HEK293T (cell line): ENCODE measurements at regions not wholly inside any gene's neighbourhood (a gene's known extent, or its start where the extent isn't known, plus 50 kb on each side); places are given as distances from the start of the nearest gene placed in this dataset.

Experiments used
- CTCF ChIA-PET: fragments of 350-600 bp; formaldehyde crosslinking; extraction: SDS; loops from one replicate; lab custom pipeline; 2021; ENCODE audit warnings: antibody characterized with exemption, inconsistent platforms; lab: Yijun Ruan, JAX
- POLR2A ChIA-PET: fragments of 350-600 bp; formaldehyde crosslinking; extraction: SDS; loops from one replicate; lab custom pipeline; 2020; ENCODE audit warnings: antibody characterized with exemption, inconsistent platforms; lab: Yijun Ruan, JAX
- DNase-seq: peaks from one replicate; pipeline ENCODE4 v3.0.0; 2012; ENCODE audit warnings: mixed read lengths; ENCODE audit errors: extremely low spot score
- ARNT ChIP-seq: fragments of 450-650 bp; IDR thresholded peaks from 2 replicates; pipeline ENCODE4 v1.6.1; 2017; ENCODE audit warnings: mild to moderate bottlenecking
- BHLHE40 ChIP-seq: fragments of 450-650 bp; IDR thresholded peaks from 2 replicates; pipeline ENCODE4 v1.6.1; 2016; ENCODE audit warnings: mild to moderate bottlenecking, moderate library complexity, borderline replicate concordance
- CTBP1 ChIP-seq: fragments of 450-650 bp; IDR thresholded peaks from 2 replicates; pipeline ENCODE4 v1.6.1; 2016; ENCODE audit warnings: borderline replicate concordance
- ELF4 ChIP-seq: fragments of 450-650 bp; IDR thresholded peaks from 2 replicates; pipeline ENCODE4 v1.6.1; 2017; ENCODE audit warnings: antibody characterized with exemption
- FOXA1 ChIP-seq: fragments of 450-650 bp; IDR thresholded peaks from 2 replicates; pipeline ENCODE4 v1.6.1; 2016; ENCODE audit warnings: mild to moderate bottlenecking
- FOXK2 ChIP-seq: fragments of 450-650 bp; IDR thresholded peaks from 2 replicates; pipeline ENCODE4 v1.6.1; 2016; ENCODE audit warnings: mild to moderate bottlenecking
- FOXM1 ChIP-seq: fragments of 450-650 bp; IDR thresholded peaks from 2 replicates; pipeline ENCODE4 v1.6.1; 2017; ENCODE audit warnings: mild to moderate bottlenecking, borderline replicate concordance
- HDGF ChIP-seq: fragments of 450-650 bp; IDR thresholded peaks from 2 replicates; pipeline ENCODE4 v1.6.1; 2017; ENCODE audit warnings: antibody characterized with exemption, borderline replicate concordance
- L3MBTL2 ChIP-seq: fragments of 450-650 bp; conservative IDR thresholded peaks from 2 replicates; pipeline ENCODE4 v1.6.1; 2016; ENCODE audit warnings: mild to moderate bottlenecking
- LEF1 ChIP-seq: fragments of 450-650 bp; IDR thresholded peaks from 2 replicates; pipeline ENCODE4 v1.6.1; 2017; ENCODE audit warnings: mild to moderate bottlenecking, borderline replicate concordance
- NFRKB ChIP-seq: fragments of 450-650 bp; IDR thresholded peaks from 2 replicates; pipeline ENCODE4 v1.6.1; 2016; ENCODE audit warnings: mild to moderate bottlenecking, moderate library complexity
- PKNOX1 ChIP-seq: fragments of 450-650 bp; IDR thresholded peaks from 2 replicates; pipeline ENCODE4 v1.6.1; 2016
- SP1 ChIP-seq: fragments of 450-650 bp; IDR thresholded peaks from 2 replicates; pipeline ENCODE4 v1.6.1; 2017
- SUZ12 ChIP-seq: fragments of 450-650 bp; IDR thresholded peaks from 2 replicates; pipeline ENCODE4 v1.6.1; 2016; ENCODE audit warnings: mild to moderate bottlenecking
- TARDBP ChIP-seq: fragments of 450-650 bp; IDR thresholded peaks from 2 replicates; pipeline ENCODE4 v1.6.1; 2016
- ZNF384 ChIP-seq: fragments of 450-650 bp; IDR thresholded peaks from 2 replicates; pipeline ENCODE4 v1.6.1; 2016

- no peak for DNase-seq
- TF ChIP-seq NFRKB, result no peak
- TF ChIP-seq HDGF, result no peak
- no peak for TF ChIP-seq ZNF384
- no peak for TF ChIP-seq FOXA1
- no peak for TF ChIP-seq CTBP1
- no peak for TF ChIP-seq LEF1
- TF ChIP-seq SP1, result no peak
- no peak for TF ChIP-seq ARNT
- TF ChIP-seq FOXM1, result no peak
- TF ChIP-seq TARDBP, result no peak
- no peak for TF ChIP-seq L3MBTL2
- no peak for TF ChIP-seq FOXK2
- ChIA-PET POLR2A (no interaction called here), CTCF (no interaction called here)
These were observed 474.4 kb downstream of the RASEF start for GRCh38 chr9:82588301-82589180.

- no peak for TF ChIP-seq LEF1
- TF ChIP-seq BHLHE40, result no peak
- no peak for TF ChIP-seq FOXK2
- ChIA-PET CTCF (no interaction called here), POLR2A (no interaction called here)
- no peak for DNase-seq
These were observed 472.1 kb downstream of the RASEF start for GRCh38 chr9:82590845-82591244.

- no peak for DNase-seq
- ChIA-PET CTCF (no interaction called here), POLR2A (no interaction called here)
- no peak for TF ChIP-seq FOXM1
These were observed 469.4 kb downstream of the RASEF start for GRCh38 chr9:82593501-82593900.

- ChIA-PET CTCF (interaction anchor here (2.4 kb wide), 1 partner anchor 9 kb away, joined by 9 read pairs; no protein-coding TSS in a partner anchor), POLR2A (no interaction called here)
These were observed 465.4 kb downstream of the RASEF start for GRCh38 chr9:82597241-82598203.

GRCh38 chr9:82598241-82599039 lies 464.5 kb downstream of the RASEF start:
- CTCF ChIA-PET, result interaction anchor here (2.4 kb wide), 1 partner anchor 8 kb away, joined by 9 read pairs; no protein-coding TSS in a partner anchor
- TF ChIP-seq ARNT (no peak), FOXA1 (no peak), LEF1 (no peak), NFRKB (no peak), ELF4 (no peak), BHLHE40 (no peak), TARDBP (no peak), CTBP1 (no peak), L3MBTL2 (no peak), HDGF (no peak)
- POLR2A ChIA-PET, result no interaction called here
- DNase-seq, result no peak

More at GRCh38 chr9:82597241-82598203, 465.4 kb downstream of the RASEF start:
- DNase-seq, result no peak
- no peak for TF ChIP-seq FOXA1
- TF ChIP-seq FOXM1, result no peak
- TF ChIP-seq BHLHE40, result no peak
- TF ChIP-seq ZNF384, result no peak
- TF ChIP-seq NFRKB, result no peak
- TF ChIP-seq SUZ12, result no peak
- TF ChIP-seq CTBP1, result no peak
- TF ChIP-seq PKNOX1, result no peak
- no peak for TF ChIP-seq ARNT
- TF ChIP-seq LEF1, result no peak
- no peak for TF ChIP-seq ELF4
- no peak for TF ChIP-seq FOXK2
- no peak for TF ChIP-seq TARDBP
- TF ChIP-seq HDGF, result no peak
- TF ChIP-seq L3MBTL2, result no peak
- no peak for TF ChIP-seq SP1

GRCh38 chr9:82599336-82599949 lies 463.5 kb downstream of the RASEF start:
- ChIA-PET POLR2A (no interaction called here), CTCF (no interaction called here)
- TF ChIP-seq FOXM1, result no peak
- DNase-seq, result no peak
